Bronchial epithelial cell (primary cell): ENCODE measurements at regions not wholly inside any gene's neighbourhood (a gene's known extent, or its start where the extent isn't known, plus 50 kb on each side); places are given as distances from the start of the nearest gene placed in this dataset.

Experiments used
- DNase-seq: peaks from one replicate; pipeline ENCODE4 v3.0.0-alpha.2; 2010; ENCODE audit warnings: low read depth
- FAIRE-seq: peaks from 2 replicates; lab custom pipeline; 2011; peaks lifted over from hg19 to GRCh38; lab: Jason Lieb, UNC
- H3K27me3 ChIP-seq: 2 replicates; pipeline ENCODE4 v1.5.1; 2011; ENCODE audit warnings: low read length; ENCODE audit not compliant: control insufficient read depth, insufficient read depth
- H3K36me3 ChIP-seq: 2 replicates; pipeline ENCODE4 v1.5.1; 2011; ENCODE audit warnings: low read length; ENCODE audit not compliant: control insufficient read depth, insufficient read depth
- H3K4me3 ChIP-seq: 2 replicates; pipeline ENCODE4 v1.5.1; 2011; ENCODE audit warnings: mild to moderate bottlenecking, low read depth, low read length, control low read depth
- TF ChIP-seq, protein P1 (sequence below): IDR thresholded peaks from 2 replicates; pipeline ENCODE4 v1.5.1; 2011; ENCODE audit warnings: mild to moderate bottlenecking, moderate library complexity, low read length, control low read depth, inconsistent platforms; ENCODE audit not compliant: insufficient read depth, severe bottlenecking

GRCh38 chr14:71525663-71526221 lies 406.5 kb upstream of the RGS6 start:
- no peak for FAIRE-seq
- H3K36me3 ChIP-seq: no peaks in the 10 kb centered on the region
- no peaks in the 10 kb centered on the region for H3K27me3 ChIP-seq
- no peak for DNase-seq
- TF ChIP-seq, protein P1, sequence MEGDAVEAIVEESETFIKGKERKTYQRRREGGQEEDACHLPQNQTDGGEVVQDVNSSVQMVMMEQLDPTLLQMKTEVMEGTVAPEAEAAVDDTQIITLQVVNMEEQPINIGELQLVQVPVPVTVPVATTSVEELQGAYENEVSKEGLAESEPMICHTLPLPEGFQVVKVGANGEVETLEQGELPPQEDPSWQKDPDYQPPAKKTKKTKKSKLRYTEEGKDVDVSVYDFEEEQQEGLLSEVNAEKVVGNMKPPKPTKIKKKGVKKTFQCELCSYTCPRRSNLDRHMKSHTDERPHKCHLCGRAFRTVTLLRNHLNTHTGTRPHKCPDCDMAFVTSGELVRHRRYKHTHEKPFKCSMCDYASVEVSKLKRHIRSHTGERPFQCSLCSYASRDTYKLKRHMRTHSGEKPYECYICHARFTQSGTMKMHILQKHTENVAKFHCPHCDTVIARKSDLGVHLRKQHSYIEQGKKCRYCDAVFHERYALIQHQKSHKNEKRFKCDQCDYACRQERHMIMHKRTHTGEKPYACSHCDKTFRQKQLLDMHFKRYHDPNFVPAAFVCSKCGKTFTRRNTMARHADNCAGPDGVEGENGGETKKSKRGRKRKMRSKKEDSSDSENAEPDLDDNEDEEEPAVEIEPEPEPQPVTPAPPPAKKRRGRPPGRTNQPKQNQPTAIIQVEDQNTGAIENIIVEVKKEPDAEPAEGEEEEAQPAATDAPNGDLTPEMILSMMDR: no peak
- no peak overlapping the region for H3K4me3 ChIP-seq

GRCh38 chr14:71526388-71526787 lies 405.8 kb upstream of the RGS6 start:
- TF ChIP-seq, protein P1: no peak
- no peak for DNase-seq
- FAIRE-seq: no peak
- Histone ChIP-seq H3K36me3 (no peaks in the 10 kb centered on the region), H3K4me3 (no peak overlapping the region), H3K27me3 (no peaks in the 10 kb centered on the region)

GRCh38 chr14:71527838-71528237 lies 404.4 kb upstream of the RGS6 start:
- TF ChIP-seq, protein P1: no peak
- no peak for FAIRE-seq
- no peaks in the 10 kb centered on the region for H3K27me3 ChIP-seq
- no peak overlapping the region for H3K4me3 ChIP-seq
- no peak for DNase-seq
- no peaks in the 10 kb centered on the region for H3K36me3 ChIP-seq

DNA sequence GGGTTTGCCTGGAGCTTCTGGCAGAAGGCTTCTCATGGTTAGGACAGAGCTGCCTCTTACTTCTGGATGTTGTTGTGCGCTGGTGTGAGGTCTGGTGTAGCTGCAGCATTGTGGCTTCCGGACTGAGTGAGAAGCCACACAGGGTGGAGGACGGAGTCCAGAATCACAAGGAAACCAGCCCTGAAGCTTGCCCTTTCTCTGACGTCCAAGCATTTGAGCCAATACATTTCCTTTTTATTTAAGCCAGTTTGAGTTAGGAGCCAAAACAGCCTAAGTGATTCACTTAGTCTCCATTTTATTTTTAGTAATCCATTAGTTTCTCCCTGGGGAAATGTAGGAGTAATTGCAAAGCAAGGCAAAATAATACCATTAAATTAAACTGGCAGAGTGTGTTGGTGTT lies 402.4 kb upstream of the RGS6 start:
- no peaks in the 10 kb centered on the region for H3K36me3 ChIP-seq
- no peak for DNase-seq
- FAIRE-seq: no peak
- TF ChIP-seq, protein P1: no peak
- H3K27me3 ChIP-seq: no peaks in the 10 kb centered on the region
- no peak overlapping the region for H3K4me3 ChIP-seq

- no peak for FAIRE-seq
- Histone ChIP-seq H3K36me3 (no peaks in the 10 kb centered on the region), H3K4me3 (no peak overlapping the region), H3K27me3 (no peaks in the 10 kb centered on the region)
- TF ChIP-seq, protein P1: no peak
- DNase-seq: no peak
Measured at GRCh38 chr14:71532344-71532743, 399.9 kb upstream of the RGS6 start.

DNA sequence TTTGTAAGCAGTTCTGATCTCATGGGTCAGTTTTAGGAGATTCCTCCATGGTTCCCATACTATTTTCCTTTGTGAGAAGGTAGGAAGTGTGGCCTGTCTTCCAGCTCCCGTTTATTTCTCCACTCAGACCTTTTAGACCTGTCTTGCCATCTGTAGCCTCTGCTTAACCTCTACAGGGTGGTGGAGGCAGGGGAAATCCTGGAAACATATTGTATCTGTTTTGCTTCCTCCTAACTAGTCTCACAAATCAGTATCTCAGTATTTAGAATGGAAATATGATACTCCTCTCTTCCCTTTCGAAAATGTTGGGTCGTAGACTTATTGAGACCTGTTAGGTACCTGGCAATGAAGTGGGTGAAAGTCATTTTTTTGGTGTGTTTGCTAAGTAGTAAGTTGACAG lies 399.4 kb upstream of the RGS6 start:
- DNase-seq: no peak
- no peak for FAIRE-seq
- no peaks in the 10 kb centered on the region for H3K27me3 ChIP-seq
- TF ChIP-seq, protein P1: no peak
- H3K36me3 ChIP-seq: no peaks in the 10 kb centered on the region
- H3K4me3 ChIP-seq: no peak overlapping the region
